ENCODE measurements at regions not wholly inside any gene's neighbourhood (a gene's known extent, or its start where the extent isn't known, plus 50 kb on each side); places are given as distances from the start of the nearest gene placed in this dataset.

- DNase-seq = no peak
These were observed 55.9 kb upstream of the ANKRD55 start for GRCh38 chr5:56288873-56289601.

- DNase-seq = no peak
These were observed 53.1 kb upstream of the ANKRD55 start for GRCh38 chr5:56286015-56286884.

GRCh38 chr5:56282951-56283350 lies 49.8 kb upstream of the ANKRD55 start:
- no peak for DNase-seq

Measured in effector CD8-positive, alpha-beta T cell (primary cell).